ENCODE measurements at regions not wholly inside any gene's neighbourhood (a gene's known extent, or its start where the extent isn't known, plus 50 kb on each side); places are given as distances from the start of the nearest gene placed in this dataset.

DNA sequence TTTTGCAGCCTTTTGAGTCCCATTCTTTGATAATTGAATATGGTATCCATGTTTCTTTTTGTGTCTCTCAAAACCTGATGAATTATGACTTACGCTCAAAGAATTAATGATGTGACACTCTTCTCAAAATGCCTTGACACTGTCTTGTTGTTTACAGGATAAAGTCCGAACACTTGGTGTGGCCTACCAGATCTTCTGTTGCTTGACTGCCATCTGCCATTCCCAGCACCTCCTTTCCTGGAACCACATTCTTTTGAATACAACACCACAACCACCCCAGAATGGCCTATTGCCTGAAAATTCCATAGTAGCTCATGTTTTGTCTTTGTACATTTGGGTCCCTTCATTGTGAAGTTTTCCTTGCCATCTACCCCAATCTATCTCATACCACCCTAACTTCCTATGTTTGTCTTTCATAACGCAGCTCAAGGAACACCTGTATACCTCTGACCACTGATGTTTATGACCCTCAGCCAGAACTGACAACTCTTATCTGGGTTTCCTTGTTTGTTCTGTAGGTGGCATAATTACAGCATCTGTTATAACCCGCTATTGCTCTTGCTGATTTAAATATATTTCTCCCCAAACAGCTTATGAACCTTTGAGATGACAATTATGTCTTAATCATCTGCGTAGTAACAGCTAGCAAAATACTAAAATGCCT is 991.3 kb downstream of the RAB28 start:
- H3K27me3 ChIP-seq (replicated peaks in 1 of 4; ENCODE audit: control insufficient read depth in 3 of 4, extremely low read depth in 1 of 4, insufficient read depth in 3 of 4, low read length in 3 of 4): no peaks in the 10 kb centered on the region
- H4K5ac ChIP-seq (ENCODE audit: insufficient read length, low read depth, low read length): no peak overlapping the region
- H3K79me1 ChIP-seq (ENCODE audit: low read depth, low read length): no peaks in the 10 kb centered on the region
- no peak overlapping the region for H3K4me3 ChIP-seq (ENCODE audit: extremely low read depth in 1 of 4, insufficient read depth in 2 of 4, low read depth in 3 of 4, low read length in 4 of 4)
- FAIRE-seq: no peak
- no peak overlapping the region for H3K9ac ChIP-seq (replicated peaks in 1 of 4; ENCODE audit: extremely low read depth in 1 of 4, low read depth in 3 of 4, low read length in 3 of 4)
- no peak overlapping the region for H4K91ac ChIP-seq (replicated peaks; ENCODE audit: insufficient read length, low read length)
- H4K8ac ChIP-seq (ENCODE audit: extremely low read depth, insufficient read depth, low read length): no peak overlapping the region
- no peak for DNase-seq (ENCODE audit: low read depth in 1 of 2, low spot score in 2 of 2)
- no peak overlapping the region for H3K4ac ChIP-seq (replicated peaks; ENCODE audit: insufficient read length, low read depth, low read length)
- H3K14ac ChIP-seq (ENCODE audit: insufficient read length): no peak overlapping the region
- no peak overlapping the region for H3K27ac ChIP-seq (ENCODE audit: low read depth, low read length)
- H2BK120ac ChIP-seq (replicated peaks; ENCODE audit: low read depth, low read length): no peak overlapping the region
- H2BK15ac ChIP-seq (ENCODE audit: low read length): no peak overlapping the region
- no peak overlapping the region for H2BK5ac ChIP-seq (ENCODE audit: low read depth, low read length)
- ChIA-PET POLR2A (ENCODE audit: partially characterized antibody) (no interaction called here), CTCF (ENCODE audit: partially characterized antibody) (no interaction called here)
- no peak overlapping the region for H2AK5ac ChIP-seq (ENCODE audit: low read depth, low read length)
- H2AFZ ChIP-seq (ENCODE audit: low read length): no peak overlapping the region
- no peaks in the 10 kb centered on the region; a peak in 2 of 4 replicates for H3K9me3 ChIP-seq (ENCODE audit: insufficient read depth in 2 of 2, low read depth in 1 of 2, low read length in 1 of 2)
- H3K18ac ChIP-seq (ENCODE audit: extremely low read depth, low read length): no peak overlapping the region
- no peaks in the 10 kb centered on the region for H3K4me1 ChIP-seq (replicated peaks in 1 of 4; ENCODE audit: control insufficient read depth in 3 of 4, insufficient read depth in 4 of 4, low read length in 3 of 4)
- WGBS, 2 experiments (ENCODE audit: extremely low coverage in 1 of 2, insufficient coverage in 1 of 2, insufficient read length in 1 of 2, insufficient replicate concordance in 2 of 2, low coverage in 1 of 2, low lambda C conversion rate in 2 of 2, missing lambda C conversion rate in 1 of 2): 91% methylated on average over 5 of the region's 5 CpGs; no CpG with 5 or more reads in 1 of the 2 experiments
- no peaks in the 10 kb centered on the region for H3K23me2 ChIP-seq (ENCODE audit: low read depth, low read length)
- H3K23ac ChIP-seq (ENCODE audit: insufficient read length): no peak overlapping the region
- no peaks in the 10 kb centered on the region for H3K36me3 ChIP-seq (ENCODE audit: control insufficient read depth in 2 of 4, insufficient read depth in 4 of 4, low read length in 3 of 4)
- H4K20me1 ChIP-seq (replicated peaks in 1 of 2; ENCODE audit: control insufficient read depth in 1 of 2, insufficient read depth in 2 of 2, low read length in 2 of 2): no peaks in the 10 kb centered on the region
- no peak overlapping the region for H2BK12ac ChIP-seq (ENCODE audit: low read depth, low read length)
- no peak overlapping the region for H3K4me2 ChIP-seq (ENCODE audit: insufficient read depth in 1 of 2, low read depth in 2 of 2, low read length in 2 of 2)
- no peak overlapping the region for H3K56ac ChIP-seq (replicated peaks; ENCODE audit: insufficient read length, low read depth, low read length)
- H3K79me2 ChIP-seq (ENCODE audit: control insufficient read depth in 1 of 2, insufficient read depth in 2 of 2, low read length in 2 of 2): no peaks in the 10 kb centered on the region
- H2BK20ac ChIP-seq (ENCODE audit: low read length): no peak overlapping the region
- TF ChIP-seq, protein P1, sequence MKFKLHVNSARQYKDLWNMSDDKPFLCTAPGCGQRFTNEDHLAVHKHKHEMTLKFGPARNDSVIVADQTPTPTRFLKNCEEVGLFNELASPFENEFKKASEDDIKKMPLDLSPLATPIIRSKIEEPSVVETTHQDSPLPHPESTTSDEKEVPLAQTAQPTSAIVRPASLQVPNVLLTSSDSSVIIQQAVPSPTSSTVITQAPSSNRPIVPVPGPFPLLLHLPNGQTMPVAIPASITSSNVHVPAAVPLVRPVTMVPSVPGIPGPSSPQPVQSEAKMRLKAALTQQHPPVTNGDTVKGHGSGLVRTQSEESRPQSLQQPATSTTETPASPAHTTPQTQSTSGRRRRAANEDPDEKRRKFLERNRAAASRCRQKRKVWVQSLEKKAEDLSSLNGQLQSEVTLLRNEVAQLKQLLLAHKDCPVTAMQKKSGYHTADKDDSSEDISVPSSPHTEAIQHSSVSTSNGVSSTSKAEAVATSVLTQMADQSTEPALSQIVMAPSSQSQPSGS (IDR thresholded peaks at IDR 0.05; ENCODE audit: low read length): no peak
- TF ChIP-seq POLR2AphosphoS5 (IDR thresholded peaks at IDR 0.05; ENCODE audit: low read depth, low read length) (no peak), ASH2L (IDR thresholded peaks at IDR 0.05; ENCODE audit: low read length) (no peak), KDM1A (IDR thresholded peaks at IDR 0.05; ENCODE audit: borderline replicate concordance, low read length) (no peak), RBBP5 (IDR thresholded peaks at IDR 0.05; ENCODE audit: borderline replicate concordance, low read depth, low read length) (no peak), CHD1 (IDR thresholded peaks at IDR 0.05; ENCODE audit: low read depth, low read length) (no peak), SIX5 (IDR thresholded peaks at IDR 0.05; ENCODE audit: low read depth, low read length) (no peak), ATF3 (IDR thresholded peaks at IDR 0.05; ENCODE audit: insufficient read depth, low read depth, low read length) (no peak), RAD21 (IDR thresholded peaks at IDR 0.05 in 1 of 2, conservative IDR thresholded peaks at IDR 0.05 in 1 of 2; ENCODE audit: low read depth in 2 of 2, low read length in 2 of 2) (no peak), SRF (IDR thresholded peaks at IDR 0.05; ENCODE audit: low read depth, low read length) (no peak), BACH1 (IDR thresholded peaks at IDR 0.05; ENCODE audit: low read length) (no peak), YY1 (IDR thresholded peaks at IDR 0.05; ENCODE audit: low read depth, low read length) (no peak)
